PC-3 (cell line): ENCODE measurements at regions not wholly inside any gene's neighbourhood (a gene's known extent, or its start where the extent isn't known, plus 50 kb on each side); places are given as distances from the start of the nearest gene placed in this dataset.

ENCODE experiments used
- CTCF ChIP-seq: fragments of 300-600 bp; sonication (generic); conservative IDR thresholded peaks from 2 replicates; pipeline ENCODE4 v1.5.1; 2017; ENCODE audit warnings: antibody characterized with exemption, low read depth, mild to moderate bottlenecking, low read length
- EZH2 ChIP-seq: fragments of 300-600 bp; sonication (generic); IDR thresholded peaks from one replicate; pipeline ENCODE4 v1.6.1; 2017; ENCODE audit warnings: antibody characterized with exemption, mild to moderate bottlenecking, low read length; ENCODE audit not compliant: unreplicated experiment
- EZH2phosphoT487 ChIP-seq: fragments of 300-600 bp; sonication (generic); IDR thresholded peaks from 2 replicates; pipeline ENCODE4 v1.6.1; 2018; ENCODE audit warnings: mild to moderate bottlenecking, antibody characterized with exemption, low read length, borderline replicate concordance

- TF ChIP-seq CTCF, result no peak
- TF ChIP-seq EZH2, result no peak
- TF ChIP-seq EZH2phosphoT487, result no peak
Observed at GRCh38 chr21:33976082-33977016, 60.7 kb upstream of the ATP5PO start.
